Mucosa of descending colon (tissue), 3 donors: ENCODE measurements at regions not wholly inside any gene's neighbourhood (a gene's known extent, or its start where the extent isn't known, plus 50 kb on each side); places are given as distances from the start of the nearest gene placed in this dataset.

Experiments
- ATAC-seq: fragments of 200-7000 bp; cut with Tn5 transposase; one replicate; pipeline ENCODE4 v1.9.1; 2020; ENCODE audit warnings: mild to moderate bottlenecking, moderate library complexity
- DNase-seq, 3 donors: peaks; one replicate each; pipeline ENCODE4 v3.0.0-alpha.2; 2020
- H3K36me3 ChIP-seq: fragments of 200-600 bp; one replicate; pipeline ENCODE4 v1.8.0; 2021; ENCODE audit warnings: low read depth, mild to moderate bottlenecking
- H3K4me1 ChIP-seq: fragments of 200-600 bp; one replicate; pipeline ENCODE4 v1.8.0; 2021; ENCODE audit warnings: low read depth, mild to moderate bottlenecking
- H3K4me3 ChIP-seq: fragments of 200-600 bp; one replicate; pipeline ENCODE4 v1.8.0; 2021; ENCODE audit warnings: mild to moderate bottlenecking
- H3K9me3 ChIP-seq: fragments of 200-600 bp; one replicate; pipeline ENCODE4 v1.8.0; 2021; ENCODE audit warnings: mild to moderate bottlenecking
- CTCF ChIP-seq: fragments of 200-600 bp; IDR thresholded peaks from one replicate; pipeline ENCODE4 v1.8.0; 2022; ENCODE audit warnings: antibody characterized with exemption, mild to moderate bottlenecking
- intact Hi-C, 2 donors: fragments of 100-400 bp; cut with DNase I in 1 of 2; cut with micrococcal nuclease in 1 of 2; formaldehyde crosslinking; loops; one replicate each; pipeline versions ENCODE4 v1.11.0 to v1.11.1; 2022; cut with DNase I, micrococcal nuclease
- donor health status: DM: no; HTN: no; CAD: no; lungs with moderate emphysema.
- donor health status: DM: no; HTN: no; CAD: no.
- donor health status: DM: no; HTN: yes; CAD: no.

DNA sequence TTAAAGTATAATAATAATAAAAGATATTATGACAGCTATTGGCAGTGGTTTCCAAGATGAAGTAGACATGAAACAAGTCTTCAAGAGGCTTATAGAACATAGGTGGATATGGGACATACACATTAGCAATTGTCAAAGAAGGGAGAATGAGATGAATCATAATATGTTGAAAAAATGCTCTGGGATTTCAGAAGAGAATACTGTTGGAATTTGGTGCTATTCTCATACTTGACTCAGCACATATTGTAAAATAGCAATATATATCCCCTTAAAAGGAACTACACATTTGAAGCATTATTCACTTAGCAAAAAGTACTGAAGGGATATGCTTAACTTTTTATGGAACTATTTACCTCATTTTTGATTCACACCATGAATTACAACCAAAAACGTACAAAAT, 577.2 kb upstream of the PCDH15 start:
- DNase-seq = no peak
- no peak for ATAC-seq
- Histone ChIP-seq H3K9me3 (no peaks in the 10 kb centered on the region), H3K4me1 (no peaks in the 10 kb centered on the region), H3K4me3 (no peak overlapping the region), H3K36me3 (no peaks in the 10 kb centered on the region)
- no peak for TF ChIP-seq CTCF
- intact Hi-C loops = no loop called here

GRCh38 chr10:55374917-55375316, 573.9 kb upstream of the PCDH15 start:
- intact Hi-C loops = no loop called here

GRCh38 chr10:55374060-55374459, 573.0 kb upstream of the PCDH15 start:
- intact Hi-C loops = no loop called here
- Histone ChIP-seq H3K36me3 (no peaks in the 10 kb centered on the region), H3K4me1 (no peaks in the 10 kb centered on the region), H3K9me3 (no peaks in the 10 kb centered on the region), H3K4me3 (no peak overlapping the region)
- TF ChIP-seq CTCF = no peak
- no peak for ATAC-seq
- no peak for DNase-seq

More at GRCh38 chr10:55374917-55375316, 573.9 kb upstream of the PCDH15 start:
- Histone ChIP-seq H3K4me3 (no peak overlapping the region), H3K9me3 (no peaks in the 10 kb centered on the region), H3K4me1 (no peaks in the 10 kb centered on the region), H3K36me3 (no peaks in the 10 kb centered on the region)
- no peak for ATAC-seq
- DNase-seq = no peak
- no peak for TF ChIP-seq CTCF

- no peak for DNase-seq
- ATAC-seq = no peak
- H3K9me3 ChIP-seq = no peaks in the 10 kb centered on the region
- intact Hi-C loops = no loop called here
- no peaks in the 10 kb centered on the region for H3K36me3 ChIP-seq
- TF ChIP-seq CTCF = no peak
- H3K4me1 ChIP-seq = no peaks in the 10 kb centered on the region
- H3K4me3 ChIP-seq = no peak overlapping the region
These were observed 568.8 kb upstream of the PCDH15 start for GRCh38 chr10:55369670-55370420.

DNA sequence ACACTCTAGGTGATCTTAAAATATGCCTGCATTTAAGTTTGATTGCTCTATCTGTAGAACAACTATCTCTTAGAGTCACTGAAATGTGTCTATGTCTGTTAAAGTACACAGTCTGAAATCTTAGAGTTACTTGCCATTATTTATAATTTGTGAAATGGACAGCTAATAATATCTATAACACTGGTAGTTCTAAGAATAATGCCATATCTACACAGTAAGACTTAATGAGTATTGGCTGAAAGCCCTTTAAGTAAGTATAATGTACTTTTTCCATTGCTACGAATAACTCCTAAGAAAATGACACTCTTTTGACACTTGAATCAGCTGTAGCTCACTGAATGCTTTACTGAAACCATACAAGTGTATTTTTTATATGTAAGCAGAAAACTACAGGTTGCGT, 567.4 kb upstream of the PCDH15 start:
- DNase-seq (no peak), ATAC-seq (no peak)
- Histone ChIP-seq H3K4me3 (no peak overlapping the region), H3K9me3 (no peaks in the 10 kb centered on the region), H3K36me3 (no peaks in the 10 kb centered on the region), H3K4me1 (no peaks in the 10 kb centered on the region)
- TF ChIP-seq CTCF = no peak
- intact Hi-C loops = no loop called here

GRCh38 chr10:55367555-55367954, 566.5 kb upstream of the PCDH15 start:
- TF ChIP-seq CTCF = no peak
- H3K36me3 ChIP-seq = no peaks in the 10 kb centered on the region
- H3K4me3 ChIP-seq = no peak overlapping the region
- no peaks in the 10 kb centered on the region for H3K9me3 ChIP-seq
- intact Hi-C loops = no loop called here
- DNase-seq (no peak), ATAC-seq (no peak)
- H3K4me1 ChIP-seq = no peaks in the 10 kb centered on the region
